GM12874 (cell line): ENCODE measurements at regions not wholly inside any gene's neighbourhood (a gene's known extent, or its start where the extent isn't known, plus 50 kb on each side); places are given as distances from the start of the nearest gene placed in this dataset.

Source experiments
- CTCF ChIP-seq: IDR thresholded peaks from 2 replicates; pipeline ENCODE4 v1.5.1; 2011; ENCODE audit warnings: low read depth, mild to moderate bottlenecking, control low read depth, low read length, moderate library complexity; ENCODE audit not compliant: insufficient read depth

GRCh38 chr15:61521953-61522352 lies 292.9 kb upstream of the RORA start:
- no peak for TF ChIP-seq CTCF

- no peak for TF ChIP-seq CTCF
Measured at GRCh38 chr15:61519296-61519695, 290.2 kb upstream of the RORA start.

GRCh38 chr15:61518191-61518950 lies 289.3 kb upstream of the RORA start:
- TF ChIP-seq CTCF: no peak

DNA sequence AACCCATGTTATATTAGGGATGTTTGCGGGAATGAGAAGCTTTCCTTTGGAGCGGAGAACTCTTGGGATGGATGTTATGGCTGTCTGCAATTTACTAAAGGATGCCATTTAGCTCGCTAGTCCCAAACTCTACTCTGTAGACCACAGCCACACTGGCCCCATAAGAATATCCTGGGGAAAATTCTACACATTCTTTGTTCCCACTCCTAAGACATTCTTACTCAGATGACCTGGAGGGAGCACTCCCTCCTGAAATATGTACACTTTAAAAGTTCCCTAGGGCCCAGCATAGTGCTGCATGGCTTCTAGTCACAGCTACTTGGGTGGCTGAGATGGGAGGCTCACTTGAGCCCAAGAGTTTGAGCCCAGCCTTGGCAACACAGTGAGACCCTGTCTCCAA lies 288.7 kb upstream of the RORA start:
- no peak for TF ChIP-seq CTCF

DNA sequence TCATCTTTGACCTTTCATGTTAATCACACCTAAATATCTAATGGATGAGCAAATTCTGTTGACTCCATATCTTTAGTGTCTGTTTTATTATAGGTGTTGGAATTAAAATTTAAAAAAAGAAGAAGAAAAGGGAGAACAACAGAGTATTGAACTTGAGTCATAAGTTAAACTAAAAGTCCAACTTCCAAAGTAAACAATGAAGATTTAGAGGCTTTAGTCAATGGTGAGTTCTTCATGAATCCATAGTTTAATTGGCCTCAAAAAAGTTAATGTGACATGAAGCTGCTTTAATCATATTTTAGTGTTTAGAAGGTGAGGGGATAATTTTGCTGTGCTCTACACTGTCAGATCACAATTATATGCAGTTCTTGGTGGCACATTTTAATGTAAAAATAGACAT lies 288.2 kb upstream of the RORA start:
- no peak for TF ChIP-seq CTCF

GRCh38 chr15:61511756-61512155 lies 282.7 kb upstream of the RORA start:
- TF ChIP-seq CTCF: no peak

- TF ChIP-seq CTCF: no peak
Measured at GRCh38 chr15:61511089-61511488, 282.0 kb upstream of the RORA start.
